HepG2 (cell line): ENCODE measurements at regions not wholly inside any gene's neighbourhood (a gene's known extent, or its start where the extent isn't known, plus 50 kb on each side); places are given as distances from the start of the nearest gene placed in this dataset.

ENCODE experiments used
- ATAC-seq: fragments of 200-7000 bp; cut with Tn5 transposase; 3 replicates; pipeline ENCODE4 v1.9.1; 2020; ENCODE audit warnings: mild to moderate bottlenecking, moderate library complexity
- BruUV-seq: library from RNA; stranded (reverse); fragments of 400-500 nt; replicated peaks from 2 replicates; lab custom pipeline; 2021; lab: Mats Ljungman, UMichigan
- CTCF ChIA-PET: fragments of 300-600 bp; formaldehyde crosslinking; extraction: SDS; loops from one replicate; lab custom pipeline; 2021; ENCODE audit warnings: low total read pairs, inconsistent platforms, low intra/inter-chr PET ratio; lab: Yijun Ruan, JAX
- POLR2A ChIA-PET: fragments of 350-600 bp; sonication (Branson Sonifier 250); formaldehyde crosslinking; loops from one replicate; lab custom pipeline; 2020; ENCODE audit warnings: antibody characterized with exemption, inconsistent platforms; lab: Yijun Ruan, JAX
- DNase-seq: peaks from one replicate; pipeline ENCODE4 v3.0.0-alpha.2; 2015; ENCODE audit warnings: low spot score
- FAIRE-seq: peaks from 3 replicates; lab custom pipeline; 2011; peaks lifted over from hg19 to GRCh38; lab: Jason Lieb, UNC
- H2AFZ ChIP-seq: one replicate; pipeline ENCODE4 v1.6.1; 2011; ENCODE audit warnings: low read length, inconsistent platforms
- H3K27ac ChIP-seq: fragments of 300-600 bp; 3 replicates; pipeline ENCODE4 v1.8.0; 2011; ENCODE audit warnings: mixed run types, mild to moderate bottlenecking, mixed read lengths, low read length, inconsistent platforms; ENCODE audit not compliant: insufficient read depth; ENCODE audit errors: extremely low read length
- H3K27me3 ChIP-seq, 2 experiments: fragments of 200-600 bp in 1 of 2; 2 replicates in 1 of 2; 3 replicates in 1 of 2; pipeline versions ENCODE4 v1.6.0 to v1.8.0; 2011; ENCODE audit warnings: low read length in 2 of 2, mild to moderate bottlenecking in 2 of 2, moderate library complexity in 2 of 2, inconsistent platforms in 1 of 2; ENCODE audit not compliant: insufficient read depth in 2 of 2, control insufficient read depth in 1 of 2
- H3K36me3 ChIP-seq, 2 experiments: fragments of 200-600 bp in 1 of 2; replicated peaks in 1 of 2; 2 replicates in 1 of 2; 3 replicates in 1 of 2; pipeline versions ENCODE4 v1.5.1 to v1.8.0; 2011; ENCODE audit warnings: low read length in 2 of 2, inconsistent platforms in 1 of 2; ENCODE audit not compliant: insufficient read depth in 2 of 2, control insufficient read depth in 1 of 2
- H3K4me1 ChIP-seq: 2 replicates; pipeline ENCODE4 v1.5.1; 2012; ENCODE audit warnings: low read length, inconsistent platforms; ENCODE audit not compliant: insufficient read depth
- H3K4me2 ChIP-seq: 2 replicates; pipeline ENCODE4 v1.6.0; 2011; ENCODE audit warnings: low read depth, low read length, inconsistent platforms
- H3K4me3 ChIP-seq, 3 experiments: fragments of 200-600 bp in 1 of 3; sonication (generic), shearing (Covaris generic) in 1 of 3; replicated peaks in 1 of 3; 2 replicates each; pipeline ENCODE4 v1.5.1; 2011 to 2016; ENCODE audit warnings: low read length in 3 of 3, inconsistent platforms in 2 of 3, low read depth in 2 of 3, mild to moderate bottlenecking in 2 of 3, control low read depth in 1 of 3, mixed read lengths in 1 of 3; ENCODE audit not compliant: insufficient read depth in 1 of 3
- H3K79me2 ChIP-seq: one replicate; pipeline ENCODE4 v1.6.1; 2011; ENCODE audit warnings: low read length, inconsistent platforms; ENCODE audit not compliant: insufficient read depth
- H3K9ac ChIP-seq: 2 replicates; pipeline ENCODE4 v1.6.0; 2011; ENCODE audit warnings: mild to moderate bottlenecking, low read depth, low read length, inconsistent platforms; ENCODE audit not compliant: insufficient read depth
- H3K9me3 ChIP-seq: 2 replicates; pipeline ENCODE4 v1.5.1; 2012; ENCODE audit warnings: mild to moderate bottlenecking, low read length
- H4K20me1 ChIP-seq: 2 replicates; pipeline ENCODE4 v1.6.0; 2011; ENCODE audit warnings: inconsistent platforms, mild to moderate bottlenecking, low read length, moderate library complexity; ENCODE audit not compliant: insufficient read depth
- ARID4A ChIP-seq: sonication (generic); formaldehyde crosslinking; IDR thresholded peaks from 2 replicates; pipeline ENCODE4 v1.5.0; 2020; ENCODE audit warnings: mild to moderate bottlenecking, missing genetic modification reagents, borderline replicate concordance
- MAX ChIP-seq: IDR thresholded peaks from 2 replicates; pipeline ENCODE4 v1.6.1; 2012; ENCODE audit warnings: inconsistent platforms
- SRSF1 ChIP-seq: fragments of 200-400 bp; formaldehyde crosslinking; optimal IDR thresholded peaks from 2 replicates; pipeline ENCODE3; 2017; ENCODE audit warnings: mild to moderate bottlenecking, low read depth, low read length, moderate library complexity
- ZFP62 ChIP-seq: sonication (generic); formaldehyde crosslinking; IDR thresholded peaks from 2 replicates; pipeline ENCODE4 v1.4.0; 2020; ENCODE audit warnings: missing genetic modification reagents
- ZNF570 ChIP-seq: sonication (generic); formaldehyde crosslinking; IDR thresholded peaks from 2 replicates; pipeline ENCODE4 v1.4.0; 2020; ENCODE audit warnings: mild to moderate bottlenecking, missing genetic modification reagents, borderline replicate concordance
- WGBS: methylation state at CpG from one replicate; pipeline ENCODE4 v1.1.6; 2017; ENCODE audit warnings: low lambda C conversion rate; 5-methylcytosine and 5-hydroxymethylcytosine counted together
- in situ Hi-C: cut with HindIII; loops from 2 replicates; pipeline ENCODE4 v1.10.0; 2017; ENCODE audit warnings: low pct_unique_long_range_greater_than_20kb; ENCODE audit not compliant: extremely low pct_ligation_motif_present
- intact Hi-C: fragments of 100-400 bp; cut with micrococcal nuclease; formaldehyde crosslinking; loops from one replicate; pipeline ENCODE4 v1.10.0; 2022; ENCODE audit not compliant: unreplicated experiment

GRCh38 chr6:66522864-66523263 lies 815.8 kb upstream of the EYS start:
- Histone ChIP-seq H3K27ac (no peak overlapping the region), H3K9ac (no peak overlapping the region), H3K9me3 (no peaks in the 10 kb centered on the region), H3K27me3 (no peaks in the 10 kb centered on the region), H3K36me3 (no peaks in the 10 kb centered on the region), H3K4me2 (no peak overlapping the region), H3K4me1 (no peaks in the 10 kb centered on the region), H2AFZ (no peak overlapping the region), H3K79me2 (no peaks in the 10 kb centered on the region), H3K4me3 (no peak overlapping the region), H4K20me1 (no peaks in the 10 kb centered on the region)
- intact Hi-C loops: no loop called here
- BruUV-seq: no TSS peak
- 3% methylated on average over 2 of the region's 2 CpGs for WGBS
- in situ Hi-C loops: no loop called here
- TF ChIP-seq SRSF1 (no peak), MAX (no peak), ARID4A (CRISPR knock-in tag) (no peak), ZNF570 (CRISPR knock-in tag) (no peak), ZFP62 (CRISPR knock-in tag) (no peak)
- DNase-seq (no peak), ATAC-seq (no peak), FAIRE-seq (no peak)
- ChIA-PET CTCF (no interaction called here), POLR2A (no interaction called here)
